Mammary epithelial cell (primary cell): ENCODE measurements at regions not wholly inside any gene's neighbourhood (a gene's known extent, or its start where the extent isn't known, plus 50 kb on each side); places are given as distances from the start of the nearest gene placed in this dataset.

Experiments used
- CTCF ChIP-seq, 2 donors: IDR thresholded peaks in 1 of 2; conservative IDR thresholded peaks in 1 of 2; 2 replicates each; pipeline ENCODE4 v1.5.1; 2011 to 2012; ENCODE audit warnings: inconsistent platforms in 2 of 2, low read length in 2 of 2, mild to moderate bottlenecking in 2 of 2, control low read depth in 1 of 2, low read depth in 1 of 2; ENCODE audit not compliant: insufficient read depth in 1 of 2; ENCODE audit errors: extremely low read depth in 1 of 2
- EZH2 ChIP-seq: IDR thresholded peaks from 2 replicates; pipeline ENCODE4 v1.6.1; 2012; ENCODE audit warnings: low read length, inconsistent platforms, borderline replicate concordance

- no peak for TF ChIP-seq CTCF (conservative IDR thresholded peaks at IDR 0.05 in 1 of 2, IDR thresholded peaks at IDR 0.05 in 1 of 2; ENCODE audit: extremely low read depth in 1 of 2, insufficient read depth in 1 of 2, low read depth in 1 of 2, low read length in 2 of 2)
- no peak for TF ChIP-seq EZH2
Observed at GRCh38 chr5:164784230-164784629, 1278.8 kb downstream of the MAT2B start.
